Peyer's patch (tissue), 4 donors: ENCODE measurements at regions not wholly inside any gene's neighbourhood (a gene's known extent, or its start where the extent isn't known, plus 50 kb on each side); places are given as distances from the start of the nearest gene placed in this dataset.

ENCODE experiments used
- CTCF ChIP-seq, 6 experiments: fragments of 450-650 bp in 4 of 6; fragments of 200-600 bp in 2 of 6; sonication (generic) in 1 of 6; IDR thresholded peaks; one replicate each; pipeline ENCODE4 v1.5.1; 2017 to 2019; ENCODE audit warnings: antibody characterized with exemption in 6 of 6, mild to moderate bottlenecking in 3 of 6, moderate library complexity in 1 of 6
- POLR2A ChIP-seq, 2 donors: fragments of 450-650 bp; IDR thresholded peaks; one replicate each; pipeline ENCODE4 v1.5.1; 2017; ENCODE audit warnings: antibody characterized with exemption in 2 of 2, mild to moderate bottlenecking in 2 of 2, moderate library complexity in 2 of 2

DNA sequence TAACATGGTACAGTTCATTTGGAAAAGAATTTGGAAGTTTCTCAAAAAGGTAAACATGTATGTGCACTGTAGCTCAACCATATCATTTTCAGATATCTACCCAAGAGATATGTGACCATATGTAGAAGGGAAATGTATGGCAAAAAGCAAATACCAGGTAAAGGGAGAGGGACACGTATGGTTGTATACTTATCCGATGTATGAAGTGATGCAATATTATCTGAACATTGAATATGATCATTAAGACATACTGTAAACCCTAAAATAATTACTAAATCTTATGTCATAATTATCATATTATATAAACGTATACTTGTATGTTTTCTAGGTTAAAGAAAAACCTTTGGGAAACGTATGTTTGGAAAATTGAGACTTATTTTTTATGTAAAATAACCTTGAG lies 367.5 kb upstream of the KCND2 start:
- TF ChIP-seq CTCF (IDR thresholded peaks at IDR 0.05) (no peak), POLR2A (IDR thresholded peaks at IDR 0.05) (no peak)
